Fibroblast of lung (primary cell): ENCODE measurements at regions not wholly inside any gene's neighbourhood (a gene's known extent, or its start where the extent isn't known, plus 50 kb on each side); places are given as distances from the start of the nearest gene placed in this dataset.

ENCODE experiments used
- DNase-seq, 2 donors: peaks; one replicate each; pipeline versions ENCODE4 v3.0.0 to v3.0.0-alpha.2; 2010; ENCODE audit warnings: low read depth in 2 of 2
- H2AFZ ChIP-seq: 2 replicates; pipeline ENCODE4 v1.5.1; 2012; ENCODE audit warnings: low read length, control low read depth, inconsistent platforms
- H3K27ac ChIP-seq: 2 replicates; pipeline ENCODE4 v1.5.1; 2011; ENCODE audit warnings: low read length, control low read depth; ENCODE audit not compliant: insufficient read depth
- H3K27me3 ChIP-seq: 2 replicates; pipeline ENCODE4 v1.5.1; 2011; ENCODE audit warnings: mild to moderate bottlenecking, low read length; ENCODE audit not compliant: control insufficient read depth, insufficient read depth
- H3K36me3 ChIP-seq: 2 replicates; pipeline ENCODE4 v1.5.1; 2011; ENCODE audit warnings: low read length; ENCODE audit not compliant: control insufficient read depth, insufficient read depth
- H3K4me1 ChIP-seq: 2 replicates; pipeline ENCODE4 v1.5.1; 2011; ENCODE audit warnings: low read length; ENCODE audit not compliant: control insufficient read depth, insufficient read depth; ENCODE audit errors: extremely low read depth
- H3K4me2 ChIP-seq: 2 replicates; pipeline ENCODE4 v1.5.1; 2011; ENCODE audit warnings: low read length, control low read depth; ENCODE audit not compliant: insufficient read depth; ENCODE audit errors: extremely low read depth
- H3K4me3 ChIP-seq, 4 experiments: fragments of 200-600 bp in 1 of 4; sonication (generic) in 1 of 4; replicated peaks in 1 of 4; 2 replicates each; pipeline ENCODE4 v1.5.1; 2011 to 2016; ENCODE audit warnings: low read length in 4 of 4, low read depth in 3 of 4, mild to moderate bottlenecking in 3 of 4, control low read depth in 2 of 4, inconsistent platforms in 1 of 4, mixed read lengths in 1 of 4; ENCODE audit not compliant: insufficient read depth in 1 of 4; ENCODE audit errors: control extremely low read depth in 1 of 4
- H3K79me2 ChIP-seq: 2 replicates; pipeline ENCODE4 v1.5.1; 2012; ENCODE audit warnings: mild to moderate bottlenecking, low read length, inconsistent platforms; ENCODE audit not compliant: control insufficient read depth, insufficient read depth
- H3K9ac ChIP-seq: 2 replicates; pipeline ENCODE4 v1.5.1; 2011; ENCODE audit warnings: mild to moderate bottlenecking, low read length, control low read depth; ENCODE audit not compliant: insufficient read depth
- H3K9me3 ChIP-seq: 2 replicates; pipeline ENCODE4 v1.5.1; 2012; ENCODE audit warnings: low read depth, low read length; ENCODE audit not compliant: control insufficient read depth, insufficient read depth
- H4K20me1 ChIP-seq: 2 replicates; pipeline ENCODE4 v1.5.1; 2011; ENCODE audit warnings: low read length; ENCODE audit not compliant: control insufficient read depth, insufficient read depth; ENCODE audit errors: extremely low read depth
- CTCF ChIP-seq, 2 donors: IDR thresholded peaks in 1 of 2; conservative IDR thresholded peaks in 1 of 2; 1 replicate in 1 of 2; 2 replicates in 1 of 2; pipeline ENCODE4 v1.5.1; 2011 to 2012; ENCODE audit warnings: low read length in 2 of 2, control low read depth in 1 of 2, inconsistent platforms in 1 of 2, low read depth in 1 of 2, mild to moderate bottlenecking in 1 of 2
- EZH2 ChIP-seq: IDR thresholded peaks from 2 replicates; pipeline ENCODE4 v1.5.1; 2012; ENCODE audit warnings: low read length, control low read depth, mild to moderate bottlenecking; ENCODE audit errors: missing control alignments

GRCh38 chr3:181470349-181470748 lies 241.4 kb upstream of the SOX2 start:
- DNase-seq = no peak
- Histone ChIP-seq H2AFZ (no peak overlapping the region), H3K9me3 (no peaks in the 10 kb centered on the region)

GRCh38 chr3:181464033-181464694 lies 247.6 kb upstream of the SOX2 start:
- H3K4me1 ChIP-seq = no peaks in the 10 kb centered on the region
- H3K9me3 ChIP-seq = no peaks in the 10 kb centered on the region
- H3K79me2 ChIP-seq = no peaks in the 10 kb centered on the region
- DNase-seq = no peak
- no peaks in the 10 kb centered on the region for H4K20me1 ChIP-seq
- H3K27me3 ChIP-seq = no peaks in the 10 kb centered on the region
- no peaks in the 10 kb centered on the region for H3K36me3 ChIP-seq
- H3K9ac ChIP-seq = no peak overlapping the region
- H3K4me3 ChIP-seq = no peak overlapping the region
- no peak overlapping the region for H3K4me2 ChIP-seq
- H3K27ac ChIP-seq = no peak overlapping the region
- TF ChIP-seq CTCF (conservative IDR thresholded peaks at IDR 0.05 in 1 of 2, IDR thresholded peaks at IDR 0.05 in 1 of 2; ENCODE audit: low read depth in 1 of 2, low read length in 2 of 2) (no peak), EZH2 (no peak)
- H2AFZ ChIP-seq = no peak overlapping the region

More at GRCh38 chr3:181470349-181470748, 241.4 kb upstream of the SOX2 start:
- Histone ChIP-seq H3K27ac (no peak overlapping the region), H3K4me1 (no peaks in the 10 kb centered on the region), H3K4me3 (no peak overlapping the region), H3K4me2 (no peak overlapping the region), H4K20me1 (no peaks in the 10 kb centered on the region), H3K9ac (no peak overlapping the region), H3K36me3 (no peaks in the 10 kb centered on the region), H3K27me3 (no peaks in the 10 kb centered on the region), H3K79me2 (no peaks in the 10 kb centered on the region)
- TF ChIP-seq EZH2 = no peak
- no peak for TF ChIP-seq CTCF (conservative IDR thresholded peaks at IDR 0.05 in 1 of 2, IDR thresholded peaks at IDR 0.05 in 1 of 2; ENCODE audit: low read depth in 1 of 2, low read length in 2 of 2)

GRCh38 chr3:181461381-181461780 lies 250.3 kb upstream of the SOX2 start:
- DNase-seq = no peak
- no peak overlapping the region for H3K4me3 ChIP-seq
- no peaks in the 10 kb centered on the region for H3K36me3 ChIP-seq
- no peaks in the 10 kb centered on the region for H4K20me1 ChIP-seq
- no peaks in the 10 kb centered on the region for H3K27me3 ChIP-seq
- H3K27ac ChIP-seq = no peak overlapping the region
- H3K4me1 ChIP-seq = no peaks in the 10 kb centered on the region
- H2AFZ ChIP-seq = no peak overlapping the region
- H3K79me2 ChIP-seq = no peaks in the 10 kb centered on the region
- TF ChIP-seq EZH2 (no peak), CTCF (conservative IDR thresholded peaks at IDR 0.05 in 1 of 2, IDR thresholded peaks at IDR 0.05 in 1 of 2; ENCODE audit: low read depth in 1 of 2, low read length in 2 of 2) (no peak)
- no peak overlapping the region for H3K9ac ChIP-seq
- no peaks in the 10 kb centered on the region for H3K9me3 ChIP-seq
- no peak overlapping the region for H3K4me2 ChIP-seq
